ENCODE measurements at regions not wholly inside any gene's neighbourhood (a gene's known extent, or its start where the extent isn't known, plus 50 kb on each side); places are given as distances from the start of the nearest gene placed in this dataset.

- Histone ChIP-seq H3K4ac (ENCODE audit: low read length) (no peak overlapping the region), H3K27ac (replicated peaks; ENCODE audit: low read length) (no peak overlapping the region), H3K14ac (ENCODE audit: low read length) (no peak overlapping the region), H3K4me3 (ENCODE audit: low read length in 2 of 2) (no peak overlapping the region), H4K91ac (ENCODE audit: low read depth, low read length, poor library complexity) (no peak overlapping the region), H3K9me3 (replicated peaks in 1 of 2; ENCODE audit: control insufficient read depth in 2 of 2, insufficient read depth in 1 of 2, low read depth in 1 of 2, low read length in 2 of 2) (no peaks in the 10 kb centered on the region), H2BK12ac (ENCODE audit: low read length) (no peak overlapping the region), H3K23ac (ENCODE audit: low read depth, low read length, poor library complexity) (no peak overlapping the region), H3K18ac (ENCODE audit: low read length) (peak overlapping the region; percentile 84), H2BK15ac (ENCODE audit: low read length) (no peak overlapping the region), H4K8ac (ENCODE audit: low read depth, low read length) (no peak overlapping the region), H3K9ac (ENCODE audit: low read depth, low read length, poor library complexity) (no peak overlapping the region), H3K4me2 (ENCODE audit: insufficient read depth, low read length, poor library complexity, severe bottlenecking) (no peak overlapping the region), H3K27me3 (ENCODE audit: control insufficient read depth in 3 of 3, insufficient read depth in 3 of 3, low read depth in 1 of 3, low read length in 3 of 3) (no peaks in the 10 kb centered on the region), H2BK5ac (ENCODE audit: low read length) (no peak overlapping the region), H2AK5ac (ENCODE audit: low read depth, low read length) (no peak overlapping the region), H2AFZ (ENCODE audit: low read length) (no peak overlapping the region), H3K79me1 (ENCODE audit: low read depth, low read length) (no peaks in the 10 kb centered on the region), H3K4me1 (ENCODE audit: control insufficient read depth in 2 of 2, insufficient read depth in 1 of 2, low read depth in 1 of 2, low read length in 2 of 2) (peaks cover 0 to 2% of the 10 kb centered on the region in 2 donors), H3K36me3 (replicated peaks in 1 of 2; ENCODE audit: control insufficient read depth in 2 of 2, insufficient read depth in 2 of 2, low read length in 2 of 2) (no peaks in the 10 kb centered on the region), H2BK120ac (ENCODE audit: low read depth, low read length) (no peak overlapping the region)
- no CpG with 5 or more reads among the region's 3 CpGs for WGBS, 2 donors (ENCODE audit: extremely low coverage in 2 of 2, insufficient read length in 2 of 2, insufficient replicate concordance in 1 of 2)
- DNase-seq (ENCODE audit: low spot score): no peak
These were observed 138.3 kb upstream of the KAZN start for GRCh38 chr1:14460173-14460572.

GRCh38 chr1:14462851-14463250, 135.6 kb upstream of the KAZN start:
- Histone ChIP-seq H2BK120ac (ENCODE audit: low read depth, low read length) (no peak overlapping the region), H3K27ac (replicated peaks; ENCODE audit: low read length) (no peak overlapping the region), H4K91ac (ENCODE audit: low read depth, low read length, poor library complexity) (no peak overlapping the region), H3K4me1 (ENCODE audit: control insufficient read depth in 2 of 2, insufficient read depth in 1 of 2, low read depth in 1 of 2, low read length in 2 of 2) (peaks cover 0 to 2% of the 10 kb centered on the region in 2 donors), H3K9me3 (replicated peaks in 1 of 2; ENCODE audit: control insufficient read depth in 2 of 2, insufficient read depth in 1 of 2, low read depth in 1 of 2, low read length in 2 of 2) (no peaks in the 10 kb centered on the region), H3K36me3 (replicated peaks in 1 of 2; ENCODE audit: control insufficient read depth in 2 of 2, insufficient read depth in 2 of 2, low read length in 2 of 2) (no peaks in the 10 kb centered on the region), H2BK5ac (ENCODE audit: low read length) (no peak overlapping the region), H2AK5ac (ENCODE audit: low read depth, low read length) (no peak overlapping the region), H3K23ac (ENCODE audit: low read depth, low read length, poor library complexity) (no peak overlapping the region), H2BK12ac (ENCODE audit: low read length) (no peak overlapping the region), H3K18ac (ENCODE audit: low read length) (no peak overlapping the region), H3K4me3 (ENCODE audit: low read length in 2 of 2) (no peak overlapping the region), H3K14ac (ENCODE audit: low read length) (no peak overlapping the region), H4K8ac (ENCODE audit: low read depth, low read length) (no peak overlapping the region), H3K4me2 (ENCODE audit: insufficient read depth, low read length, poor library complexity, severe bottlenecking) (no peak overlapping the region), H3K79me1 (ENCODE audit: low read depth, low read length) (no peaks in the 10 kb centered on the region), H2AFZ (ENCODE audit: low read length) (no peak overlapping the region), H2BK15ac (ENCODE audit: low read length) (no peak overlapping the region), H3K27me3 (ENCODE audit: control insufficient read depth in 3 of 3, insufficient read depth in 3 of 3, low read depth in 1 of 3, low read length in 3 of 3) (no peaks in the 10 kb centered on the region), H3K9ac (ENCODE audit: low read depth, low read length, poor library complexity) (no peak overlapping the region), H3K4ac (ENCODE audit: low read length) (no peak overlapping the region)
- WGBS, 2 donors (ENCODE audit: extremely low coverage in 2 of 2, insufficient read length in 2 of 2, insufficient replicate concordance in 1 of 2): no CpG with 5 or more reads among the region's 4 CpGs
- DNase-seq (ENCODE audit: low spot score): no peak

GRCh38 chr1:14466006-14466405, 132.5 kb upstream of the KAZN start:
- Histone ChIP-seq H4K91ac (ENCODE audit: low read depth, low read length, poor library complexity) (no peak overlapping the region), H2BK5ac (ENCODE audit: low read length) (no peak overlapping the region)

GRCh38 chr1:14467112-14467511, 131.4 kb upstream of the KAZN start:
- H3K36me3 ChIP-seq (replicated peaks in 1 of 2; ENCODE audit: control insufficient read depth in 2 of 2, insufficient read depth in 2 of 2, low read length in 2 of 2): no peaks in the 10 kb centered on the region
- H3K27me3 ChIP-seq (ENCODE audit: control insufficient read depth in 3 of 3, insufficient read depth in 3 of 3, low read depth in 1 of 3, low read length in 3 of 3): no peaks in the 10 kb centered on the region
- H2BK12ac ChIP-seq (ENCODE audit: low read length): no peak overlapping the region
- no peak overlapping the region for H3K23ac ChIP-seq (ENCODE audit: low read depth, low read length, poor library complexity)
- H2BK5ac ChIP-seq (ENCODE audit: low read length): no peak overlapping the region
- no peak overlapping the region for H3K27ac ChIP-seq (replicated peaks; ENCODE audit: low read length)
- H3K4me1 ChIP-seq (ENCODE audit: control insufficient read depth in 2 of 2, insufficient read depth in 1 of 2, low read depth in 1 of 2, low read length in 2 of 2): no peaks in the 10 kb centered on the region
- no peak overlapping the region for H2BK120ac ChIP-seq (ENCODE audit: low read depth, low read length)
- no peak overlapping the region for H4K91ac ChIP-seq (ENCODE audit: low read depth, low read length, poor library complexity)
- no peak overlapping the region for H3K9ac ChIP-seq (ENCODE audit: low read depth, low read length, poor library complexity)
- no peak overlapping the region for H3K4ac ChIP-seq (ENCODE audit: low read length)
- no peak overlapping the region for H2BK15ac ChIP-seq (ENCODE audit: low read length)
- H3K4me2 ChIP-seq (ENCODE audit: insufficient read depth, low read length, poor library complexity, severe bottlenecking): no peak overlapping the region
- WGBS, 2 donors (ENCODE audit: extremely low coverage in 2 of 2, insufficient read length in 2 of 2, insufficient replicate concordance in 1 of 2): no CpG with 5 or more reads among the region's 1 CpG
- H4K8ac ChIP-seq (ENCODE audit: low read depth, low read length): no peak overlapping the region
- no peak overlapping the region for H2AK5ac ChIP-seq (ENCODE audit: low read depth, low read length)
- DNase-seq (ENCODE audit: low spot score): no peak
- no peak overlapping the region for H3K18ac ChIP-seq (ENCODE audit: low read length)
- H3K79me1 ChIP-seq (ENCODE audit: low read depth, low read length): no peaks in the 10 kb centered on the region
- no peaks in the 10 kb centered on the region for H3K9me3 ChIP-seq (replicated peaks in 1 of 2; ENCODE audit: control insufficient read depth in 2 of 2, insufficient read depth in 1 of 2, low read depth in 1 of 2, low read length in 2 of 2)
- H2AFZ ChIP-seq (ENCODE audit: low read length): no peak overlapping the region
- H3K4me3 ChIP-seq (ENCODE audit: low read length in 2 of 2): no peak overlapping the region
- H3K14ac ChIP-seq (ENCODE audit: low read length): no peak overlapping the region

More at GRCh38 chr1:14466006-14466405, 132.5 kb upstream of the KAZN start:
- H3K4me2 ChIP-seq (ENCODE audit: insufficient read depth, low read length, poor library complexity, severe bottlenecking): no peak overlapping the region
- no peaks in the 10 kb centered on the region for H3K36me3 ChIP-seq (replicated peaks in 1 of 2; ENCODE audit: control insufficient read depth in 2 of 2, insufficient read depth in 2 of 2, low read length in 2 of 2)
- H3K27me3 ChIP-seq (ENCODE audit: control insufficient read depth in 3 of 3, insufficient read depth in 3 of 3, low read depth in 1 of 3, low read length in 3 of 3): no peaks in the 10 kb centered on the region
- H3K4ac ChIP-seq (ENCODE audit: low read length): no peak overlapping the region
- no peak overlapping the region for H2BK15ac ChIP-seq (ENCODE audit: low read length)
- H2AK5ac ChIP-seq (ENCODE audit: low read depth, low read length): no peak overlapping the region
- no peaks in the 10 kb centered on the region for H3K9me3 ChIP-seq (replicated peaks in 1 of 2; ENCODE audit: control insufficient read depth in 2 of 2, insufficient read depth in 1 of 2, low read depth in 1 of 2, low read length in 2 of 2)
- no peak for DNase-seq (ENCODE audit: low spot score)
- H3K18ac ChIP-seq (ENCODE audit: low read length): no peak overlapping the region
- H2BK120ac ChIP-seq (ENCODE audit: low read depth, low read length): no peak overlapping the region
- no CpG with 5 or more reads among the region's 4 CpGs for WGBS, 2 donors (ENCODE audit: extremely low coverage in 2 of 2, insufficient read length in 2 of 2, insufficient replicate concordance in 1 of 2)
- no peak overlapping the region for H3K14ac ChIP-seq (ENCODE audit: low read length)
- no peak overlapping the region for H3K9ac ChIP-seq (ENCODE audit: low read depth, low read length, poor library complexity)
- no peak overlapping the region for H2BK12ac ChIP-seq (ENCODE audit: low read length)
- H3K4me1 ChIP-seq (ENCODE audit: control insufficient read depth in 2 of 2, insufficient read depth in 1 of 2, low read depth in 1 of 2, low read length in 2 of 2): no peaks in the 10 kb centered on the region
- no peak overlapping the region for H3K4me3 ChIP-seq (ENCODE audit: low read length in 2 of 2)
- H3K79me1 ChIP-seq (ENCODE audit: low read depth, low read length): no peaks in the 10 kb centered on the region
- H3K27ac ChIP-seq (replicated peaks; ENCODE audit: low read length): no peak overlapping the region
- H2AFZ ChIP-seq (ENCODE audit: low read length): no peak overlapping the region
- no peak overlapping the region for H4K8ac ChIP-seq (ENCODE audit: low read depth, low read length)
- no peak overlapping the region for H3K23ac ChIP-seq (ENCODE audit: low read depth, low read length, poor library complexity)
